Loucy (cell line): ENCODE measurements at regions not wholly inside any gene's neighbourhood (a gene's known extent, or its start where the extent isn't known, plus 50 kb on each side); places are given as distances from the start of the nearest gene placed in this dataset.

Source experiments
- CTCF ChIP-seq: fragments of 200-600 bp; sonication (generic); conservative IDR thresholded peaks from 2 replicates; pipeline ENCODE4 v1.5.1; 2014; ENCODE audit warnings: mild to moderate bottlenecking, antibody characterized with exemption, low read length
- EZH2phosphoT487 ChIP-seq: fragments of 200-600 bp; IDR thresholded peaks from 2 replicates; pipeline ENCODE4 v1.6.1; 2018; ENCODE audit warnings: antibody characterized with exemption, mild to moderate bottlenecking, moderate library complexity, borderline replicate concordance

DNA sequence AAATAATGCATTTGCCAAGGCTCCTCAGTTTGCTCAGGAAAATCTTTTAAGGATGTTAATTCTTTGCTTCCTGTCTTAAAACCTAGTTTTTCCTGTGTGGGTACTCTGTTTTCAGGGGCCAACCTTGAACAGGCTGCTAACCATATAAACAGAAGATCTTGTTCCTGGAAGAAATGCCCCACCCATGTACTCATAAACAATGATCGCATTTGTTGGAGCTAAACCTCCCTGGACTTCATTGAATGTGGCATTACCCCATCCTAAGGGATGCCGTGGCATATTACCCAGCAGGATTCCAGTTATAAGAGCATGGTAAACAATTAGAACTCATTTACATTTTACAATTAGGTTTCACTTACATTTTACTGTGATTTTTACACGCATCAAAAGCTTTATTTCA, 436.0 kb downstream of the ZNF608 start:
- TF ChIP-seq CTCF (no peak), EZH2phosphoT487 (no peak)
